ENCODE measurements at regions not wholly inside any gene's neighbourhood (a gene's known extent, or its start where the extent isn't known, plus 50 kb on each side); places are given as distances from the start of the nearest gene placed in this dataset.
"Not testable (repeated sequence)": the region's sequence is repeated elsewhere in the genome, so short reads cannot be mapped to it uniquely, and the experiment has no call there.

GRCh38 chr6:12546410-12547002 is 170.1 kb upstream of the PHACTR1 start:
- no peak for DNase-seq (ENCODE audit: low spot score)

DNA sequence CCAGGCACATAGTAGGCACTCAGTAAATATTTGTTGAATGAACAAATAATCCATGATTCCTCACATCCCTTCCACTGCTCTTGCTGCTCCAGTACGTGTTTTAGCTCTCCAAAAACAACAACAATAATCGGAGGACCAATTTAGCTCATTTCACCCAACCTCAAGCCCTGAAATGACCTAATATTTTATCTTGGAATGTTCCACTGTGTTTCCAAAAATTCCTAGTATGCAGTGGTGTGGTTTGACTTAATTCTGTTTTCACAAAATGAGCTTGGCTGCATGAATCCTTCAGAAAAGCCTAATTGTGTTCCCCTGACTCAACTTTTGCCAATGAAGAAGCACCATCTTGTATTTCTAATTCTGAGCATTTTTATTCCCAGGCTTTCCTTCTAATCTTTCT is 168.0 kb upstream of the PHACTR1 start:
- DNase-seq (ENCODE audit: low spot score) = no peak

- DNase-seq (ENCODE audit: low spot score) = not testable (repeated sequence)
These were observed 167.1 kb upstream of the PHACTR1 start for GRCh38 chr6:12549445-12549844.

DNA sequence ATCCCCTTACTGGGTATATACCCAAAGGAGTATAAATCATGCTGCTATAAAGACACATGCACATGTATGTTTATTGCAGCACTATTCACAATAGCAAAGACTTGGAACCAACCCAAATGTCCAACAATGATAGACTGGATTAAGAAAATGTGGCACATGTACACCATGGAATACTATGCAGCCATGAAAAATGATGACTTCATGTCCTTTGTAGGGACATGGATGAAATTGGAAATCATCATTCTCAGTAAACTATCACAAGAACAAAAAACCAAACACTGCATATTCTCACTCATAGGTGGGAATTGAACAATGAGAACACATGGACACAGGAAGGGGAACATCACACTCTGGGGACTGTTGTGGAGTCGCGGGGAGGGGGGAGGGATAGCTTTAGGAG is 161.7 kb upstream of the PHACTR1 start:
- DNase-seq (ENCODE audit: low spot score) = not testable (repeated sequence)

DNA sequence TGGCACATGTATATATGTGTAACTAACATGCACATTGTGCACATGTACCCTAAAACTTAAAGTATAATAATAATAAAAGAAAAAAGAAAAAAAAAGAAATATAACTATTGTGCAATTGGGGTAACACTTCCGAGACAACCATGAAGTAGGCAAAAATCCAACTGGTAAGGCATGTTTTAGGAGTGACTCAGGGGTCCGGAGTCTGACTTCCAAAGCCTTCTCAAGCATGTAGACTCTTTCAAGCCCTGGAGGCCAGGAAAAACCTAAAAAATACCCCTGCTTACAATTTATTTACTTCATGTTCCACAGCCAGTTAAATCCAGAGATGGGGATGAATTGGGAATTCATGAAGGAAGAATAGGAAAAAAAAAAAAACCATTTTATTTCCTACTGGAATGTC is 161.3 kb upstream of the PHACTR1 start:
- DNase-seq (ENCODE audit: low spot score) = no peak

DNA sequence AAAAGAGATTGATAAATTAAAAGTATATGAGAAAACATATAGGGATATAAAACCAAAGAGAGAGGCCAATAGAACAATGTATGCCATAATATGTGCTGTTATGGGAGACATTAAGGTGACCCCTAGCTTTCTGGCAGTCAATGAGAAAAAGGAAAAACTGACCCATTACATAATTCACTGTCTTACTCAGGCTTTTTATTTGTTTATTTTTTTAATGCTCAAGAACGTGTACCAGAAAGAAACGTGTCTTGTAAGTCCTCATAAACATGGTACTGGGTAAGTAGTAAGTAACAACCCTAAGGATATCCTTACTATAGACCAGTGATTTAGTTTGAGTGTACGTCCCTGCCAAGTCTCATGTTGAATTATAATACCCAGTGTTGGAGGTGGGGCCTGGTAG is 160.8 kb upstream of the PHACTR1 start:
- no peak for DNase-seq (ENCODE audit: low spot score)

DNA sequence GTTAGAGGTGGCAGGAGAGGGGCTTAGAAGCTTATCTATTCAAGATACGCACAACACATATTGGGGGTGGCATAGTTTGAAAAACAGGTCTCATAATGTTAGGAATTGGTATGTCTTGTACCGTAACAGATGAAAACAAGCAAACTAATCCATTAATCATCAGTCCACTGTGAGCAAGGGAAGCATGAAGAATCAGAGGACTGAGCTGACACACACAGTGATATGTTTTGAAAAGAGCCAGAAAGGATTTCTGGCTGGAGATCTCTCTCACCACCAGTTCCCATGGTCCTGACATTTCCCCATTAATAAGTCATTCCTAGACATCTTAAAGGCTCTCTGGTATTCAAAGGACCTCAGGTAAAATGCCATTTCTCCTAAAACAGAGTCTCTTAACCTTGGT is 158.8 kb upstream of the PHACTR1 start:
- no peak for DNase-seq (ENCODE audit: low spot score)

GRCh38 chr6:12560315-12560714 is 156.3 kb upstream of the PHACTR1 start:
- DNase-seq (ENCODE audit: low spot score) = no peak

- DNase-seq (ENCODE audit: low spot score) = no peak
These were observed 149.9 kb upstream of the PHACTR1 start for GRCh38 chr6:12566618-12567123.

DNA sequence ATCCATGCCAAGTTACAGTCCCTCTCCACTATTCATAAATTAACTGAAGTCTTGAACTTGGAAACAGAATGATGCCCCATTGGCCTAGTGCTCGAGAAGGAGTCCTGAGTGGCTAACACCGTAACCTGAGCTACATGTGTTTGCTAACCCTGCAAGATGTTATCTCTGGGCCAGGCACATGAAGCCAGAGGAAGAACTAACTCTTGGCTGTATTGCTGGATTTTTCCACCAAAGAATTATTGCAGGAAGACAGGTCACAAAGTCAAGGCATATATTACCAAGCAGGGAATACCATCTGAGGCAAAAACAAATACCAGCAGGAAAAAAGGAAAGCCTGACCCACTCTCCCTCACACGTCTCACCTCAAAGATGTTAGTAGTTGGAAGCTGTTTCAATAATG is 148.9 kb upstream of the PHACTR1 start:
- no peak for DNase-seq (ENCODE audit: low spot score)

DNA sequence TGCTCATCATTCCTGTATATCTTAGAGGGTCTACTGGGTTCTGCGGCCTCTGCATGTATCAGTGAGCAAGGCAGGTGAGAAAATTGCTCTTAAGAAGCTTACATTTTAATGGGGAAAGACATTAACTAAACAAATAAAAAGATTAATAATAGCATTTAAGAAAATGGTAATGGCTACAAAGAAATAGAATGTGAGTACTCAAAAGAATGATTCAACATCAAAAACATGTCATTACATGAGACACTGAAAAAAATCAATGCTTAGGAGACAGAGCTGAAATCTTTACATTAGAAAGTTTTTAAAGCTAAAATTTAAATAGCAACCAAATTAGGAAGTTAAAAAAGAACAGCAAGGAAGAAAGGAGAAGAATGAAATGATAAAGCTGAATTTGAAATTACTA is 146.9 kb upstream of the PHACTR1 start:
- DNase-seq (ENCODE audit: low spot score) = no peak

- no peak for DNase-seq (ENCODE audit: low spot score)
These were observed 146.0 kb upstream of the PHACTR1 start for GRCh38 chr6:12570461-12571030.

DNA sequence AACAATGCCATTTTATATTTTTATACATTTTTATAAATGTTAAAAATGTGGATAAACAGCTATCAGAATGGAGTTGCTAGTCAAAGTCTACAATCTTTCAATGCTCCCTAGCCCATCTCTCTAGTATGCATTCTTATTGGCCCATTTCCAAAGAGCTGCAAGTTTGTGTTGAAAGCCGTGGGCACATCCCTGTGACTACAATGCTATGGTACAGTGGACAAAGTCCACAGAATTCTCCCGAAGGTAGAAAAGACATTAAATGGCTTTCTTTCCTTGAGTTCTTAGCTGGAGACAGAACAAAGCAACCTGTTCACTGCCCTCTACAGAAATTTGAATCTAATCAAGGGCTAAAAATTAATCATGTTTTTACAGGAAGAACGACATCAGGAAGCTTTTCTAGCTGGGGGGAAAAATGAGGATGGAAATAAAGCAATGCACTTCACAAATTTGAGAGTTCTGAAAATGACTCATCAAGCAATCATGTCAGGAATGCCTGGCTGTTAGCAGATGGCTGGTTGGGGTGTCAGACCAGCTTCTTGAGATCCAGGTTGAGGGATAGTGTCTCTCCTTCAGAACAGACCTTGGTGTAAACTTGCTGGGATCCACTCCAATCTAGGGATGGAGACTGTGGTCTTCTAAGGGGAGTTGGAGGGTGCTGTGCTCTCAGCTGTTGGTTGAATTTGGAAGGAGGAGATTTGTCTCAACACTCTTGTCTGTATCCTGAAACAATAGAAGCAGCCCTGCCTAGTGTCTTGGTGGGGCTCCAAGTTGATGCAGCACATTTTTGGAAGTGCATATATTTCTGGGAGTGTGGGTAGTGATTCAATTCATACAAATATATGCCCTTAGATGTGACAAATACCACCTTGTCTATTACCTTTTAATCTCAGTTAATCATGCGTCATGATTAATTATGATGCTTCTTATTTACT is 143.4 kb upstream of the PHACTR1 start:
- DNase-seq (ENCODE audit: low spot score) = no peak

DNA sequence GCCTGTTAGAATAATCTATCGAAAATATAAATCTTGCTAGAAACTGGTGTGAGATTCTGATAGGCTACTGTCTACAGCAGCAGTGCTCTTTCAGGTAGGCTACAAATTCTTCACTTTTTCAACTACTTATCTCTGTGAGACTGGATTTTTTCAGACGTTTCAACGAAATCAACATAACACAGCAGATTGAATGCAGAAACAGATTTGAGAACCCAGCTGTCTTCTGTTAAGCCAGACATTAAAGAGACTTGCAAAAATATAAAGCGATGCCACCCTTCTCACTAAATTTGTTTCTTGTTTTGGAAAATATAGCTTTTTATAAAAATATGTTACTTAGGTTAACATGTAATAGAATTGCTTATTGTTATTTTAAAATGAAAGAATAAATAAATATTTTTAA is 140.6 kb upstream of the PHACTR1 start:
- no peak for DNase-seq (ENCODE audit: low spot score)

- no peak for DNase-seq (ENCODE audit: low spot score)
These were observed 140.2 kb upstream of the PHACTR1 start for GRCh38 chr6:12576389-12576788.

DNA sequence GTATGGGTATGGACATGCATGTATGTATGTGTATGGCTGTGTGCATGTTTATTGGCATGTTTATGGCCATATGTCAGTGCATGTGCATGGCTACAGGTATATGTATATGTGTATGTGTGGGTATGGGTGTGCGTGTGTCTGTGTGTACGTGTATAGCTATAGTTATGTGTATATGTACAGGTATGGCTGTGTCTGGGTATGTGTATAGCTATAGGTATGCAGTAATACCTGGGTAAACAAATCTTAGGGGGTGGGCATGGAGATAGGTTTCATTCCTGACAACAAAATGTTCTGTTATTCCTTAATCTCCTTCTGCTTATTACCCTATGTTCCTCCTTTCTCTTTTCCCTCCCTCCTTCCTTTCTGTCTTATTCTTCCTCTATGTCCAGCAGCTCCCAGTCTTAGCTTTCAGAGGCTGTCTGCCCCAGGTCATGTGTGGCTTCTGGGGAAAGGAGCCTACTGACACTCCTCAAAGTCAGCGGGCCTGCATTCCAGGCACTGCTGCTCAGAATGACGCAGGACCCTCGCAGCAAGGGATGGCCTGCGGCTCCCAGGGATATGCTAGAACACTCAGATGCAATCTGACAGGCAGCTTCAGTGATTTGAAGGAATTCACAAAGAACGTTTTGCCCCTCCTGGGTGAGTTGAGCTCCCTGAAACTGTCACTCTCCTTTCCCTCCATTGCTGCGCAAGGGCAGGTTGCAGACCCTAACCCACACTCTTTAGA is 139.3 kb upstream of the PHACTR1 start:
- no peak for DNase-seq (ENCODE audit: low spot score)

- DNase-seq (ENCODE audit: low spot score) = no peak
These were observed 138.5 kb upstream of the PHACTR1 start for GRCh38 chr6:12578097-12578496.

GRCh38 chr6:12578751-12579150 is 137.8 kb upstream of the PHACTR1 start:
- DNase-seq (ENCODE audit: low spot score) = no peak

DNA sequence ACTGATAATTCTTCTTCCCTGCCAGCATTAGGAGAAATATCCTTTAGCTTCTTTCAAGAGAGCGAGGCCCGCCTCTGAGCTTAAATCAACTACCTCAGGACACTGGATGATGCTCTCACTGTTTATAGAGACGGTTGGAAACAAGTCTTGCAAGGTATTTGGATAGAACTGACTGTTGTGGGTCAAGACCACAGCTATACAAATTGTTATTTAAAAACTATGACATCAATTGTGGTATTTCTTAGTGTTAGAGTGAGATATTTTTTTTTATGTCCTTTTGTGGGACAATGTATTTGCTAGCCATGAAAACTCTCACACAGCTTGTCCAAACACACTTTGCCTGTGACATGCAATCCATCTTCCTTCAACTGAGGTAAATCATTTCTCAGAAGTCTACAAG is 136.3 kb upstream of the PHACTR1 start:
- no peak for DNase-seq (ENCODE audit: low spot score)

- DNase-seq (ENCODE audit: low spot score) = no peak
These were observed 134.0 kb upstream of the PHACTR1 start for GRCh38 chr6:12582421-12583110.

- no peak for DNase-seq (ENCODE audit: low spot score)
These were observed 131.7 kb upstream of the PHACTR1 start for GRCh38 chr6:12584631-12585405.

All from hematopoietic multipotent progenitor cell treated with erythropoietin and hydrocortisone succinate and interleukin-3 and kit ligand, for 17 days (in vitro differentiated cells).